K562 (cell line): ENCODE measurements at regions not wholly inside any gene's neighbourhood (a gene's known extent, or its start where the extent isn't known, plus 50 kb on each side); places are given as distances from the start of the nearest gene placed in this dataset.

Experiments
- ATAC-seq: fragments of 200-7000 bp; cut with Tn5 transposase; 3 replicates; pipeline ENCODE4 v1.9.1; 2020; ENCODE audit warnings: moderate library complexity
- BruUV-seq: library from RNA; stranded (reverse); fragments of 400-500 nt; replicated peaks from 2 replicates; lab custom pipeline; 2021; lab: Mats Ljungman, UMichigan
- CTCF ChIA-PET: fragments of 300-600 bp; formaldehyde crosslinking; extraction: SDS; loops from one replicate; lab custom pipeline; 2021; ENCODE audit warnings: low intra/inter-chr PET ratio; lab: Yijun Ruan, JAX
- POLR2A ChIA-PET: fragments of 300-600, 350-650 bp; sonication (Branson Sonifier 250); formaldehyde crosslinking; extraction: SDS; loops from one replicate; lab custom pipeline; 2021; ENCODE audit warnings: antibody characterized with exemption, inconsistent platforms; lab: Yijun Ruan, JAX
- DNase-seq, 4 experiments: peaks; one replicate each; pipeline versions ENCODE4 v3.0.0 to v3.0.0-alpha.2; 2011 to 2018; ENCODE audit warnings: low spot score in 3 of 4, mixed read lengths in 3 of 4; ENCODE audit errors: extremely low read depth in 1 of 4
- FAIRE-seq: peaks from 2 replicates; lab custom pipeline; 2011; peaks lifted over from hg19 to GRCh38; lab: Jason Lieb, UNC
- H2AFZ ChIP-seq: 2 replicates; pipeline ENCODE4 v1.6.0; 2011; ENCODE audit warnings: low read depth, low read length, control low read depth, inconsistent platforms
- H3K27ac ChIP-seq: fragments of 200-600 bp; 3 replicates; pipeline ENCODE4 v1.8.0; 2011; ENCODE audit warnings: low read depth, mild to moderate bottlenecking, control low read depth, inconsistent platforms, low read length, moderate library complexity, mixed read lengths; ENCODE audit errors: extremely low read depth
- H3K27me3 ChIP-seq, 2 experiments: fragments of 300-600 bp in 1 of 2; 2 replicates in 1 of 2; 3 replicates in 1 of 2; pipeline versions ENCODE4 v1.6.0 to v1.8.0; 2011; ENCODE audit warnings: inconsistent platforms in 2 of 2, low read length in 2 of 2, mild to moderate bottlenecking in 1 of 2, mixed read lengths in 1 of 2, moderate library complexity in 1 of 2; ENCODE audit not compliant: control insufficient read depth in 2 of 2, insufficient read depth in 2 of 2
- H3K36me3 ChIP-seq: fragments of 300-600 bp; 3 replicates; pipeline ENCODE4 v1.8.0; 2011; ENCODE audit warnings: mild to moderate bottlenecking, low read length, inconsistent platforms; ENCODE audit not compliant: control insufficient read depth, insufficient read depth
- H3K4me1 ChIP-seq, 2 experiments: fragments of 200-600 bp in 1 of 2; replicated peaks in 1 of 2; 2 replicates in 1 of 2; 3 replicates in 1 of 2; pipeline versions ENCODE4 v1.5.1 to v1.8.0; 2011; ENCODE audit warnings: inconsistent platforms in 2 of 2, low read length in 2 of 2, mild to moderate bottlenecking in 1 of 2, mixed read lengths in 1 of 2, moderate library complexity in 1 of 2; ENCODE audit not compliant: control insufficient read depth in 2 of 2, insufficient read depth in 2 of 2
- H3K4me2 ChIP-seq: 2 replicates; pipeline ENCODE4 v1.6.1; 2011; ENCODE audit warnings: low read length, control low read depth, inconsistent platforms, mixed read lengths; ENCODE audit not compliant: insufficient read depth
- H3K4me3 ChIP-seq: fragments of 200-600 bp; sonication (generic), shearing (Covaris generic); 2 replicates; pipeline ENCODE4 v1.5.1; 2016; ENCODE audit warnings: control low read depth, inconsistent platforms
- H3K79me2 ChIP-seq: fragments of 200-600 bp; 3 replicates; pipeline ENCODE4 v1.8.0; 2011; ENCODE audit warnings: low read length, inconsistent platforms; ENCODE audit not compliant: control insufficient read depth, insufficient read depth
- H3K9ac ChIP-seq, 2 experiments: 2 replicates each; pipeline versions ENCODE4 v1.6.0 to v1.6.1; 2011; ENCODE audit warnings: low read depth in 2 of 2, low read length in 2 of 2, control low read depth in 1 of 2, inconsistent platforms in 1 of 2, mild to moderate bottlenecking in 1 of 2, mixed read lengths in 1 of 2; ENCODE audit not compliant: insufficient read depth in 1 of 2
- H3K9me1 ChIP-seq: one replicate; pipeline ENCODE4 v1.6.0; 2011; ENCODE audit warnings: inconsistent platforms, mild to moderate bottlenecking, low read length, moderate library complexity; ENCODE audit not compliant: control insufficient read depth, insufficient read depth
- H3K9me3 ChIP-seq: replicated peaks from 2 replicates; pipeline ENCODE4 v1.5.1; 2011; ENCODE audit warnings: low read depth, low read length, inconsistent platforms; ENCODE audit not compliant: control insufficient read depth, insufficient read depth
- H4K20me1 ChIP-seq: replicated peaks from 2 replicates; pipeline ENCODE4 v1.6.1; 2011; ENCODE audit warnings: low read length, inconsistent platforms, mixed read lengths; ENCODE audit not compliant: control insufficient read depth, insufficient read depth
- DNMT1 ChIP-seq: fragments of 450-650 bp; IDR thresholded peaks from 2 replicates; pipeline ENCODE4 v1.6.1; 2016; ENCODE audit warnings: antibody characterized with exemption, mild to moderate bottlenecking
- EP400 ChIP-seq: fragments of 450-650 bp; IDR thresholded peaks from 2 replicates; pipeline ENCODE4 v1.6.1; 2017; ENCODE audit warnings: antibody characterized with exemption, mild to moderate bottlenecking, moderate library complexity
- THAP7 ChIP-seq: fragments of 250-450 bp; sonication (Bioruptor Pico); IDR thresholded peaks from 2 replicates; pipeline ENCODE4 v1.5.0; 2021
- ZMIZ1 ChIP-seq, 2 experiments: fragments of 150-350 bp in 1 of 2; IDR thresholded peaks; 2 replicates each; pipeline ENCODE4 v1.6.1; 2012 to 2016; ENCODE audit warnings: low read depth in 2 of 2, low read length in 2 of 2, mild to moderate bottlenecking in 1 of 2, moderate library complexity in 1 of 2
- ZNF398 ChIP-seq: fragments of 250-450 bp; sonication (Bioruptor Pico); IDR thresholded peaks from 2 replicates; pipeline ENCODE4 v1.8.0; 2021; ENCODE audit warnings: moderate library complexity, mild to moderate bottlenecking, inconsistent platforms
- WGBS: fragments of 100-300 bp; shearing (Covaris generic); methylation state at CpG from one replicate; pipeline ENCODE4 v1.1.6; 2016; ENCODE audit warnings: low coverage, mixed read lengths; ENCODE audit not compliant: insufficient coverage; ENCODE audit errors: missing lambda C conversion rate; 5-methylcytosine and 5-hydroxymethylcytosine counted together
- in situ Hi-C: fragments of 300-500 bp; cut with MboI; formaldehyde crosslinking; loops from 4 replicates; pipeline ENCODE4 v1.15.0; 2018; ENCODE audit warnings: inconsistent platforms, mixed read lengths
- intact Hi-C: fragments of 100-400 bp; cut with micrococcal nuclease; formaldehyde crosslinking; loops from 2 replicates; pipeline ENCODE4 v1.14.2; 2022

GRCh38 chr12:126588586-126589249 is 1523.5 kb downstream of the AACS start:
- DNase-seq: no peak
- FAIRE-seq: no peak
- H3K27me3 ChIP-seq: no peaks in the 10 kb centered on the region
- ATAC-seq: no peak
- no peak overlapping the region for H3K4me2 ChIP-seq
- WGBS: 0% methylated on average over 7 of the region's 8 CpGs
- H2AFZ ChIP-seq: no peak overlapping the region
- no peaks in the 10 kb centered on the region for H3K4me1 ChIP-seq
- ChIA-PET CTCF (no interaction called here), POLR2A (no interaction called here)
- no peaks in the 10 kb centered on the region for H3K79me2 ChIP-seq
- no peaks in the 10 kb centered on the region for H3K9me3 ChIP-seq
- no TSS peak for BruUV-seq
- intact Hi-C loops: no loop called here
- H3K27ac ChIP-seq: no peak overlapping the region
- TF ChIP-seq THAP7 (CRISPR knock-in tag) (no peak), DNMT1 (no peak), EP400 (no peak), ZNF398 (CRISPR knock-in tag) (no peak), ZMIZ1 (IDR thresholded peaks at IDR 0.05; ENCODE audit: low read depth in 2 of 2, low read length in 2 of 2) (no peak)
- no peaks in the 10 kb centered on the region for H4K20me1 ChIP-seq
- in situ Hi-C loops: no loop called here
- no peak overlapping the region for H3K4me3 ChIP-seq
- H3K9ac ChIP-seq: no peak overlapping the region
- no peaks in the 10 kb centered on the region for H3K9me1 ChIP-seq
- H3K36me3 ChIP-seq: no peaks in the 10 kb centered on the region
